ENCODE measurements at regions not wholly inside any gene's neighbourhood (a gene's known extent, or its start where the extent isn't known, plus 50 kb on each side); places are given as distances from the start of the nearest gene placed in this dataset.
"Not testable (repeated sequence)": the region's sequence is repeated elsewhere in the genome, so short reads cannot be mapped to it uniquely, and the experiment has no call there.

- Histone ChIP-seq H3K23ac (ENCODE audit: insufficient read length, low read depth, low read length) (no peak overlapping the region), H4K8ac (replicated peaks; ENCODE audit: insufficient read length, low read depth, low read length) (no peak overlapping the region), H3K79me2 (ENCODE audit: insufficient read depth, low read length) (no peaks in the 10 kb centered on the region), H2BK5ac (ENCODE audit: insufficient read length, low read length) (no peak overlapping the region), H2BK20ac (ENCODE audit: low read depth, low read length, poor library complexity, severe bottlenecking) (no peak overlapping the region), H4K5ac (ENCODE audit: insufficient read length, low read depth, low read length) (no peak overlapping the region), H2BK120ac (ENCODE audit: low read depth, low read length, poor library complexity, severe bottlenecking) (no peak overlapping the region), H3K14ac (ENCODE audit: insufficient read depth, low read length) (no peak overlapping the region), H3T11ph (ENCODE audit: low read length) (no peak overlapping the region), H4K20me1 (ENCODE audit: control insufficient read depth, insufficient read depth, insufficient read length) (no peaks in the 10 kb centered on the region), H2BK15ac (ENCODE audit: low read depth, low read length) (no peak overlapping the region), H2AK5ac (ENCODE audit: insufficient read length, low read length) (no peak overlapping the region), H2AFZ (ENCODE audit: low read length) (no peak overlapping the region), H3K56ac (ENCODE audit: insufficient read length, low read depth, low read length) (no peak overlapping the region), H3K23me2 (ENCODE audit: insufficient read length, low read depth, low read length, poor library complexity, severe bottlenecking) (no peaks in the 10 kb centered on the region), H3K27ac (ENCODE audit: insufficient read length, low read depth, low read length) (no peak overlapping the region), H4K91ac (ENCODE audit: insufficient read length, low read depth, low read length) (no peak overlapping the region), H3K9me3 (ENCODE audit: control insufficient read depth, low read depth, low read length) (no peaks in the 10 kb centered on the region), H2BK12ac (ENCODE audit: insufficient read length, low read depth, low read length) (no peak overlapping the region), H3K4ac (ENCODE audit: low read depth, low read length) (no peak overlapping the region), H3K79me1 (ENCODE audit: insufficient read depth, low read depth, low read length, poor library complexity, severe bottlenecking) (no peaks in the 10 kb centered on the region), H3K4me2 (ENCODE audit: insufficient read depth, insufficient read length, low read length) (no peak overlapping the region), H3K4me1 (ENCODE audit: insufficient read depth, low read length) (no peaks in the 10 kb centered on the region), H3K9ac (ENCODE audit: extremely low read depth, insufficient read length, low read length) (no peak overlapping the region), H3K27me3 (ENCODE audit: insufficient read depth, low read length) (no peaks in the 10 kb centered on the region), H3K18ac (ENCODE audit: insufficient read length, low read depth, low read length) (no peak overlapping the region)
- no peak for DNase-seq
- Mint-ChIP-seq H3K27me3 (ENCODE audit: low read depth) (no peaks in the 10 kb centered on the region), H3K4me3 (no peak overlapping the region), H3K36me3 (ENCODE audit: insufficient read depth in 1 of 3, low read depth in 3 of 3) (peaks cover 2 to 13% (median 3%) of the 10 kb centered on the region in 3 experiments; a peak in 3 of 7 replicates), H3K9me3 (peaks cover 3 to 10% of the 10 kb centered on the region in 2 experiments; a peak in 4 of 5 replicates), H3K4me1 (no peaks in the 10 kb centered on the region), H3K27ac (no peak overlapping the region)
- WGBS (ENCODE audit: extremely low coverage, insufficient read length, low lambda C conversion rate): no CpG with 5 or more reads among the region's 2 CpGs
- TF ChIP-seq CTCF (conservative IDR thresholded peaks at IDR 0.05): no peak
Measured at GRCh38 chr13:62371737-62372136, 956.1 kb upstream of the PCDH20 start.

GRCh38 chr13:62367971-62368370, 952.3 kb upstream of the PCDH20 start:
- not testable (repeated sequence) for H3K27me3 ChIP-seq (ENCODE audit: insufficient read depth, low read length); H3K23me2 ChIP-seq (ENCODE audit: insufficient read length, low read depth, low read length, poor library complexity, severe bottlenecking); H4K5ac ChIP-seq (ENCODE audit: insufficient read length, low read depth, low read length); H4K91ac ChIP-seq (ENCODE audit: insufficient read length, low read depth, low read length); H3K18ac ChIP-seq (ENCODE audit: insufficient read length, low read depth, low read length); H3K27ac Mint-ChIP-seq; H3K79me1 ChIP-seq (ENCODE audit: insufficient read depth, low read depth, low read length, poor library complexity, severe bottlenecking); H3K4me1 Mint-ChIP-seq; H3K4me2 ChIP-seq (ENCODE audit: insufficient read depth, insufficient read length, low read length); H2AK5ac ChIP-seq (ENCODE audit: insufficient read length, low read length); H2BK120ac ChIP-seq (ENCODE audit: low read depth, low read length, poor library complexity, severe bottlenecking); H4K8ac ChIP-seq (replicated peaks; ENCODE audit: insufficient read length, low read depth, low read length); H3T11ph ChIP-seq (ENCODE audit: low read length); H3K79me2 ChIP-seq (ENCODE audit: insufficient read depth, low read length); H2AFZ ChIP-seq (ENCODE audit: low read length); H3K4me3 Mint-ChIP-seq; H3K9me3 Mint-ChIP-seq; H3K9ac ChIP-seq (ENCODE audit: extremely low read depth, insufficient read length, low read length); H4K20me1 ChIP-seq (ENCODE audit: control insufficient read depth, insufficient read depth, insufficient read length); H3K27me3 Mint-ChIP-seq (ENCODE audit: low read depth); H3K4ac ChIP-seq (ENCODE audit: low read depth, low read length); H2BK20ac ChIP-seq (ENCODE audit: low read depth, low read length, poor library complexity, severe bottlenecking); H3K14ac ChIP-seq (ENCODE audit: insufficient read depth, low read length); H3K4me1 ChIP-seq (ENCODE audit: insufficient read depth, low read length); H2BK15ac ChIP-seq (ENCODE audit: low read depth, low read length); H2BK12ac ChIP-seq (ENCODE audit: insufficient read length, low read depth, low read length); H2BK5ac ChIP-seq (ENCODE audit: insufficient read length, low read length); H3K27ac ChIP-seq (ENCODE audit: insufficient read length, low read depth, low read length); H3K23ac ChIP-seq (ENCODE audit: insufficient read length, low read depth, low read length); DNase-seq; H3K56ac ChIP-seq (ENCODE audit: insufficient read length, low read depth, low read length); H3K9me3 ChIP-seq (ENCODE audit: control insufficient read depth, low read depth, low read length)
- WGBS (ENCODE audit: extremely low coverage, insufficient read length, low lambda C conversion rate): no CpG with 5 or more reads among the region's 3 CpGs
- peaks cover 2 to 13% (median 3%) of the 10 kb centered on the region in 3 experiments; a peak in 3 of 7 replicates for H3K36me3 Mint-ChIP-seq (ENCODE audit: insufficient read depth in 1 of 3, low read depth in 3 of 3)
